Brain microvascular endothelial cell (primary cell): ENCODE measurements at regions not wholly inside any gene's neighbourhood (a gene's known extent, or its start where the extent isn't known, plus 50 kb on each side); places are given as distances from the start of the nearest gene placed in this dataset.
"Not testable (repeated sequence)": the region's sequence is repeated elsewhere in the genome, so short reads cannot be mapped to it uniquely, and the experiment has no call there.

ENCODE experiments used
- DNase-seq: peaks from one replicate; pipeline ENCODE4 v3.0.0-alpha.2; 2020
- H3K27ac ChIP-seq: fragments of 250-450 bp; sonication (Bioruptor Pico); 2 replicates; pipeline ENCODE4 v1.5.1; 2020; ENCODE audit warnings: mild to moderate bottlenecking, moderate library complexity
- H3K27me3 ChIP-seq: fragments of 250-450 bp; sonication (Bioruptor Pico); replicated peaks from 2 replicates; pipeline ENCODE4 v1.5.1; 2020; ENCODE audit warnings: mild to moderate bottlenecking
- H3K36me3 ChIP-seq: fragments of 250-450 bp; sonication (Bioruptor Pico); replicated peaks from 2 replicates; pipeline ENCODE4 v1.5.1; 2020; ENCODE audit warnings: mild to moderate bottlenecking
- H3K4me3 ChIP-seq: 2 replicates; pipeline ENCODE4 v1.5.1; 2011; ENCODE audit warnings: low read depth, mild to moderate bottlenecking, control low read depth, low read length, moderate library complexity
- in situ Hi-C: cut with HindIII; loops from 2 replicates; pipeline ENCODE4 v1.10.0; 2017; ENCODE audit warnings: low sequenced_read_pairs, low pct_ligation_motif_present
- TF ChIP-seq, protein P1 (sequence below): IDR thresholded peaks from 2 replicates; pipeline ENCODE4 v1.5.1; 2011; ENCODE audit warnings: low read depth, mild to moderate bottlenecking, moderate library complexity, low read length, control low read depth, inconsistent platforms; ENCODE audit errors: missing control alignments

- Histone ChIP-seq H3K36me3 (no peaks in the 10 kb centered on the region), H3K27me3 (no peaks in the 10 kb centered on the region), H3K27ac (no peak overlapping the region), H3K4me3 (no peak overlapping the region)
- in situ Hi-C loops: no loop called here
- DNase-seq: no peak
- TF ChIP-seq, protein P1, sequence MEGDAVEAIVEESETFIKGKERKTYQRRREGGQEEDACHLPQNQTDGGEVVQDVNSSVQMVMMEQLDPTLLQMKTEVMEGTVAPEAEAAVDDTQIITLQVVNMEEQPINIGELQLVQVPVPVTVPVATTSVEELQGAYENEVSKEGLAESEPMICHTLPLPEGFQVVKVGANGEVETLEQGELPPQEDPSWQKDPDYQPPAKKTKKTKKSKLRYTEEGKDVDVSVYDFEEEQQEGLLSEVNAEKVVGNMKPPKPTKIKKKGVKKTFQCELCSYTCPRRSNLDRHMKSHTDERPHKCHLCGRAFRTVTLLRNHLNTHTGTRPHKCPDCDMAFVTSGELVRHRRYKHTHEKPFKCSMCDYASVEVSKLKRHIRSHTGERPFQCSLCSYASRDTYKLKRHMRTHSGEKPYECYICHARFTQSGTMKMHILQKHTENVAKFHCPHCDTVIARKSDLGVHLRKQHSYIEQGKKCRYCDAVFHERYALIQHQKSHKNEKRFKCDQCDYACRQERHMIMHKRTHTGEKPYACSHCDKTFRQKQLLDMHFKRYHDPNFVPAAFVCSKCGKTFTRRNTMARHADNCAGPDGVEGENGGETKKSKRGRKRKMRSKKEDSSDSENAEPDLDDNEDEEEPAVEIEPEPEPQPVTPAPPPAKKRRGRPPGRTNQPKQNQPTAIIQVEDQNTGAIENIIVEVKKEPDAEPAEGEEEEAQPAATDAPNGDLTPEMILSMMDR: no peak
These were observed 58.6 kb downstream of the MAGEA10 start for GRCh38 chrX:152079768-152080167.

- TF ChIP-seq, protein P1: no peak
- in situ Hi-C loops: no loop called here
- DNase-seq: peak; percentile 0
- no peak overlapping the region for H3K27ac ChIP-seq
- no peaks in the 10 kb centered on the region for H3K36me3 ChIP-seq
- no peaks in the 10 kb centered on the region for H3K27me3 ChIP-seq
- H3K4me3 ChIP-seq: no peak overlapping the region
These were observed 64.2 kb downstream of the MAGEA10 start for GRCh38 chrX:152074163-152074562.

DNA sequence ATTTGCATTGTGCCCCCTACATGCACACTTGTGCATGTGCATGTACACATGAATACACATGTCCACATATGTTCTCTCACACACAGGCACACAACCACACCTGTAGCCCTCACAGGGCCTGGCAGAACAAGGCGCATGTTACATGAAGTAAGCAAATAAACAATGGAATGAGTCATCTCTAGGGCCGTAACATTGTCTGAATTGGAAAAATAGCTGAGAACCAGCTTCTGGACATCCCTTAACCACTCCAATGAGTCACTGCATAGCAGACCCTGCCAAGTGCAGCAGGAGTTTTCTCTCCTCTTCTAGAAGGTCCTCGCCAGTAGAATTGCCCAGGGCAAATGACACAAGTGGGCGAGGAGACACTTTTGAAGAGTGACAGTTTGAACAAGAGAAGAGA, 66.1 kb downstream of the MAGEA10 start:
- H3K27me3 ChIP-seq: no peaks in the 10 kb centered on the region
- DNase-seq: peak; percentile 72
- no peak overlapping the region for H3K27ac ChIP-seq
- in situ Hi-C loops: no loop called here
- H3K36me3 ChIP-seq: no peaks in the 10 kb centered on the region
- TF ChIP-seq, protein P1: no peak
- no peak overlapping the region for H3K4me3 ChIP-seq

- in situ Hi-C loops: no loop called here
- H3K27ac ChIP-seq: no peak overlapping the region
- H3K4me3 ChIP-seq: no peak overlapping the region
- H3K36me3 ChIP-seq: no peaks in the 10 kb centered on the region
- TF ChIP-seq, protein P1: no peak
- no peaks in the 10 kb centered on the region for H3K27me3 ChIP-seq
- no peak for DNase-seq
These were observed 68.2 kb downstream of the MAGEA10 start for GRCh38 chrX:152070144-152070543.

DNA sequence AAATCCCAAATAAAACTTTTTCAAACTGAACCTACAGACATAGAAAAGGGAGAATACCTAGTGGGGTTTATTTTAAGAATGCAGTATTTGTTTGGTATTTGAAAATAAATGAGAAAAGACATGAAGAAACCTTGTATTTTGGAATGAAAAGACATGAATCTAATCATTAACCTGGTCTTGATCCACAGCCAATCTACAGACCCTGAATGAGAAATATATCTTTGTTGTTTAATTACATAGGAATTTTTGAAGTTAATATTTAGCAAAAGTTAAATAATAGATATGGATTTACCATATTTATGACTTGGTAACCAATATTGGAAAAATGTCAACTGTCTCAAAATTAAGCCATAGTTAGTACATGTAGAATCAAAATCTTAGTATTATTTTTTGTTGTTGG, 76.8 kb downstream of the MAGEA10 start:
- TF ChIP-seq, protein P1: no peak
- Histone ChIP-seq H3K27ac (no peak overlapping the region), H3K27me3 (no peaks in the 10 kb centered on the region), H3K4me3 (no peak overlapping the region), H3K36me3 (no peaks in the 10 kb centered on the region)
- in situ Hi-C loops: no loop called here
- no peak for DNase-seq

DNA sequence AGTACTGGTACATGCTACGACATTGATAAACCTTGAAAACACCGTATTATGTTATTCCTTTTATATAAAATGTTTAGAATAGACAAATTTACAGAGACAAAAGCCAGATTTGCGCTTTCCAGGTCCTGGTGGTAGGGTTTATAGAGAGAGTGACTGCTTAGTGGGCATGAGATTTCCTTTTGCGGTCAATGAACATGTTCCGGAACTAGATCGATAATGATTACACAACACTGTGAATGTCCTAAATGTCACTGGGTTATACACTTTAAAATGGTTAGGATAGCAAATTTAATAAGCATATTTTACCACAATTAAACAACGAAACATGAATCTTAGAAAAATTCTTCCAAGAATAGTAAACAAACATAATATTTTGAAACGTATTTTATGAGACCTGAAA, 77.3 kb downstream of the MAGEA10 start:
- in situ Hi-C loops: no loop called here
- Histone ChIP-seq H3K36me3 (no peaks in the 10 kb centered on the region), H3K27ac (no peak overlapping the region), H3K27me3 (no peaks in the 10 kb centered on the region), H3K4me3 (no peak overlapping the region)
- no peak for DNase-seq
- TF ChIP-seq, protein P1: no peak

DNA sequence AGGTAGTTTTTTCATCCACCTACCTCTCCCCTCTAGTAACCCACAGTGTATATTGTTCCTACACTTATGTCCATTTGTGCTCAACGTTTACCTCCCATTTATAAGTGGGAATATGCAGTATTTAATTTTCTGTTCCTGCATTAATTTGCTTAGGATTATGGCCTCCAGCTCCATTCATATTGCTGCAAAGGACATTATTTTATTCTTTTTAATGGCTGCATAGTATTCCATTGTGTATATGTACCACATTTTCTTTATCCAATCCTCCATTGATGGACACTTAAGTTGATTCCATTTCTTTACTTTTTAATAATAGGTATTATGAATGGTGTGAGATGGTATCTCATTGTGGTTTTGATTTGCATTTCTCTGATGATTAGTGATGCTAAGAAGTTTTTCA, 76.1 kb upstream of the GABRE start:
- H3K4me3 ChIP-seq, in situ Hi-C loops, H3K36me3 ChIP-seq, H3K27me3 ChIP-seq, H3K27ac ChIP-seq, DNase-seq: not testable (repeated sequence)
